HG02885 (cell line): ENCODE measurements at regions not wholly inside any gene's neighbourhood (a gene's known extent, or its start where the extent isn't known, plus 50 kb on each side); places are given as distances from the start of the nearest gene placed in this dataset.

Experiments used
- ATAC-seq: cut with Tn5 transposase; IDR thresholded peaks from one replicate; pipeline ENCODE4 v1.9.1; 2021; ENCODE audit warnings: mild to moderate bottlenecking; ENCODE audit not compliant: unreplicated experiment, poor library complexity

GRCh38 chr13:61760102-61760501 is 344.5 kb upstream of the PCDH20 start:
- ATAC-seq: no peak

GRCh38 chr13:61756031-61756430 is 340.4 kb upstream of the PCDH20 start:
- no peak for ATAC-seq

- ATAC-seq: no peak
These were observed 335.4 kb upstream of the PCDH20 start for GRCh38 chr13:61751039-61751438.

- no peak for ATAC-seq
These were observed 322.6 kb upstream of the PCDH20 start for GRCh38 chr13:61738236-61738750.

- ATAC-seq: no peak
These were observed 319.0 kb upstream of the PCDH20 start for GRCh38 chr13:61734683-61735082.

GRCh38 chr13:61728471-61728870 is 312.8 kb upstream of the PCDH20 start:
- ATAC-seq: no peak

- no peak for ATAC-seq
These were observed 312.1 kb upstream of the PCDH20 start for GRCh38 chr13:61727767-61728166.

GRCh38 chr13:61725806-61726205 is 310.2 kb upstream of the PCDH20 start:
- no peak for ATAC-seq

GRCh38 chr13:61722119-61722518 is 306.5 kb upstream of the PCDH20 start:
- no peak for ATAC-seq

GRCh38 chr13:61712621-61713020 is 297.0 kb upstream of the PCDH20 start:
- ATAC-seq: no peak

GRCh38 chr13:61709258-61709657 is 293.6 kb upstream of the PCDH20 start:
- no peak for ATAC-seq

GRCh38 chr13:61706899-61707298 is 291.2 kb upstream of the PCDH20 start:
- no peak for ATAC-seq

GRCh38 chr13:61700620-61701019 is 285.0 kb upstream of the PCDH20 start:
- no peak for ATAC-seq

- ATAC-seq: no peak
These were observed 284.5 kb upstream of the PCDH20 start for GRCh38 chr13:61700181-61700580.

- ATAC-seq: no peak
These were observed 281.0 kb upstream of the PCDH20 start for GRCh38 chr13:61696676-61697075.

- no peak for ATAC-seq
These were observed 279.5 kb upstream of the PCDH20 start for GRCh38 chr13:61695147-61695546.

GRCh38 chr13:61692691-61693090 is 277.0 kb upstream of the PCDH20 start:
- ATAC-seq: no peak

- ATAC-seq: no peak
These were observed 270.0 kb upstream of the PCDH20 start for GRCh38 chr13:61685682-61686012.

GRCh38 chr13:61684976-61685681 is 269.5 kb upstream of the PCDH20 start:
- ATAC-seq: no peak

GRCh38 chr13:61672756-61673155 is 257.1 kb upstream of the PCDH20 start:
- no peak for ATAC-seq

- no peak for ATAC-seq
These were observed 254.9 kb upstream of the PCDH20 start for GRCh38 chr13:61670384-61671161.
